H54 (cell line): ENCODE measurements at regions not wholly inside any gene's neighbourhood (a gene's known extent, or its start where the extent isn't known, plus 50 kb on each side); places are given as distances from the start of the nearest gene placed in this dataset.
A peak's percentile ranks its signal among the peaks of the same experiment; 100 is the strongest.
"Not testable (repeated sequence)": the region's sequence is repeated elsewhere in the genome, so short reads cannot be mapped to it uniquely, and the experiment has no call there.

Source experiments
- DNase-seq: peaks from one replicate; pipeline ENCODE4 v3.0.0; 2011; ENCODE audit warnings: low spot score, mixed read lengths; ENCODE audit not compliant: insufficient read length
- FAIRE-seq: peaks from 3 replicates; lab custom pipeline; 2011; peaks lifted over from hg19 to GRCh38; lab: Jason Lieb, UNC
- POLR2A ChIP-seq: IDR thresholded peaks from 2 replicates; pipeline ENCODE4 v1.6.1; 2011; ENCODE audit warnings: low read depth, mild to moderate bottlenecking, low read length

DNA sequence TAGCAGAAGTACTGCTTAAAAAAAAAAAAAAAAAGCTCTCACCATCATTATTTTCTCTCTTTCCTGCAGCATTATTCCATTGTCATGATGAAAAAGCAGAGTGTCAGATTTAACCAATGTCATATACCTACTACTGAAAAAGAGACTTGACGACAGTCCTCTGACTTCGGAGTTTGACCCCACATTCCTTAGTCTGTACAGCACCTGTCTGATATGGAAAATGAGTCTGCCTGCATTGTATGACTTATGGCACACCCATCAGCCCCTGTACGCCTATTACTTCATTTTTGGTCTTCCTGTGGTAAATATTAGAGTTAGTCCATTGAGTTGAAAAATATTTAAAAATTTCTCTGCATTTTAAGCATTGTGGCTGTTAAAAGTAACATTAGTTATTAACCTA lies 54.5 kb upstream of the NOX4 start:
- TF ChIP-seq POLR2A, result no peak
- FAIRE-seq, result no peak

DNA sequence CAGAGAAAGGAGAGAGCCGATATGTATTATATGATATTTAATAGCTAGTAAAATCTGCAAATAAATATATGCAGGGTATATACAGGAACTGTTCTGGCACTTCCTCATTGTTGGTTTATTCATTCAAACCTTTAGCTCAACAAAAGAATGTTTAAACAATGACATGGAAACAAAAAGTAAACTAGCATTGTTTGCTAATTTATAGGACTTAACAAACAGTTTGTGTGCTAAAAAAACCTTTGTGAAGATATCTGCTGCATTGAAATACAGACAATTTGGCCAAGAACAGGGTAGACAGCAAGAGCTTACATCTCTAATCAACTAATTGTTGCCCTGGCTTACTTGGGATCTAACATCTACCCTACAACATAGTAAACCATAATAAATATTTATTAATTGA lies 64.6 kb upstream of the NOX4 start:
- FAIRE-seq, DNase-seq: not testable (repeated sequence)

More for the DNA sequence above, 54.5 kb upstream of the NOX4 start:
- DNase-seq, result no peak

DNA sequence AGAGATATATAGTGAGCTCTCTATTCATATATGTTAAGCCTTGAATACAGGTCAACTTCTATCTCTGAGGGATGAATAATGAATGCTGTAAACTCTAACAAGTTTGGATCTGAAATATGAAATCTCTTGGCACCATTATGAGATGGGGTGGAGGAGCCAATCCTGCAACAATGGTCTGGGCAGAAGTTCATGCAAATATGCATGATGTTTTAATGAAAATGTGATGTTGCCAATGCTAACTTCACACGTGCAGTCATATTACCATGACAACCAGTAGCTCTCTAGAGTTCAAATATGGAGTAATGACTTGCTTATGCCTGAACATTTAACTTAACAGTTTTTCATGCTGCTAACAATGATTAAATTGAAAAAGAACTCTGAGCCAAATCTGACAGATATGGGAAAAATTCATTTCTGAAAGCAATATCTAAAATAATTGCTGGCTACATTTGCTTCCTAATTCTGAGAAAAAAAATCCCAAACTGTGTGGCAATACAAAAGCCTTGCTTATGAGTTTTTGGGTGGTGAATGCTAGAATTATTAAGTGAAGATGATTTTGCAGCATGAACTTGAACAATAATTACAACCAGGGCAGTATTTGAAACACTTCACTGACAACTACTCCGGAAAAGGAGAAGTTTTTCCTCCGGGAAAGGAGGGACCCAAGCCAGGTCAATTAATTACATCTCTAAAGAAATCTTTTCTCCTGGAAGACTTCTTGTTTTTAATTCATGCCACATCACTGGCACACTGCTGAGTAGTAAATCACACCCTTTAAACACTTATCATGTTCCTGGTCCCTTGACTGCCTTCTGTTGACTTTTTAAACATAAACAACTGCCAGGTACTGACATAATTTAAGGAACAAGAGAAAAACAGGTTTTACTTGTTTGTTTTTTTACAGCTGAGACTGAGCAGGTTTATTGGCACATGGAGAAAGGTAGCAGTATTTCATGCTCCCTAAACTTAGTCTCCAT lies 65.8 kb upstream of the NOX4 start:
- not testable (repeated sequence) for FAIRE-seq, DNase-seq

DNA sequence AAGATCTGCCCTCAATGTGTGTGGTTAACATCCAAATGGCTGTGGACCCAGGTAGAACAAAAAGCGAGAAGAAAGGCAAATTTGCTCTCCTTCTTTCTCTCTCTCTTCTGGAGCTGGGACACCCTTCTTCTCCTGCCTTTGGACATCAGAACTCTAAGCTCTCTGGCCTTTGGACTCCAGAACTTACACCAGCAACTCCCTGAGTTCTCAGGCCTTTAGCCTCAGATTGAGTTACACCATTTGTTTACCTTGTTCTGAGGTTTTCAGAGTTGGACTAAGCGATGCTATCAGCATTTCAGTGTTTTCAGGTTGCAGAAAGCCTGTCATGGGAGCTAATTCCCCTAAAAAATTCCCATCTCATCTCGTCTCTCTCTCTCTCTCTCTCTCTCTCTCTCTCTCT lies 69.4 kb upstream of the NOX4 start:
- FAIRE-seq, result not testable (repeated sequence)

DNA sequence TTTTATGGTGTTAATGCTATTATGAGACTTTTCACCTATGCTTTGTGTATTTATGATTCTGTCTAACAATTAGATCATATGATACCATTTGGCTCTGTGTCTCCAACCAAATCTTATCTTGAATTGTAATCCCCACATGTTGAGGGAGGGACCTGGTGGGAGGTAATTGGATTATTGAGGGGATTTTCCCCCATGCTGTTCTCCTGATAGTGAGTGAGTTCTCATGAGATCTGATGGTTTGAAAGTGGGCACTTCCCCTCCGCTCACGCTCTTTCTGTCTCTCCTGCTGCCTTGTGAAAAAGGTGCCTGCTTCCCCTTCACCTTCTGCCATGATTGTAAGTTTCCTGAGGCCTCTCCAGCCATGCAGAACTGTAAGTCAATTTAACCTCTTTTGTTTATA lies 71.6 kb upstream of the NOX4 start:
- DNase-seq, FAIRE-seq: not testable (repeated sequence)

More for the DNA sequence above, 69.4 kb upstream of the NOX4 start:
- DNase-seq, result not testable (repeated sequence)

DNA sequence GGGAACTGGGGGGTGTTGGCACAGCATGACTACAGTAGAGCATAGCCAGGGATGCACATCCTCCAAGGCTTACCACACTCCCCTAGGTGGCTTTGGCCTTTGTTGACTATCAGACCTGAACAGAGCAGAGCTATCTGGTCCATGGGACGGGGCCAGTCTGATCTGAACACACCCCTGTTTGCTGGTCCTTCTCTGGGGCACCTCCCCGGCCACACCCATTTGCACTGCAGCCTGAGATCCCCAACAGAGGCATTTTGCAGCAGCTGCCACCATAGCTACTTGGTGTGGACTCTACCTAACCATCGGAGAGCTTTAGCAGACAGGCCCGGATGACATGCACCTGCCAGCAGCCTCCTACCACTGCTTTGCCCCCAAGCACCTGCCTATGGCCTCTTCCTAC lies 75.8 kb upstream of the NOX4 start:
- FAIRE-seq, result no peak
- TF ChIP-seq POLR2A, result no peak

DNA sequence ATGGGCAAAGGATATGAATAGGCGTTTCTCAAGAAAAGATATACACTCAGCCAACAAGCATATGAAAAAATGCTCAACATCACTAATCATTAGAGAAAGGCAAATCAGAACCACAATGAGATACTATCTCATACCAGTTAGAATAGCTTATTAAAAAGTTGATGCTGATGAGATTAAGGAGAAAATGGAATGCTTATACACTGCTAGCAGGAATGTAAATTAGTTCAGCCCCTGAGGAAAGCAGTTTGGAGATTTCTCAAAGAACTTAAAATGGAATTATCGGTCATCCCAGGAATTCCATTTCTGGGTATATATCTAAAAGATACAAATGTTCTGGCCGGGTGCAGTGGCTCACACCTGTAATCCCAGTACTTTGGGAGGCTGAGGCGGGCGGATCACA lies 78.2 kb upstream of the NOX4 start:
- DNase-seq, FAIRE-seq: not testable (repeated sequence)

More for the DNA sequence above, 75.8 kb upstream of the NOX4 start:
- DNase-seq, result no peak

DNA sequence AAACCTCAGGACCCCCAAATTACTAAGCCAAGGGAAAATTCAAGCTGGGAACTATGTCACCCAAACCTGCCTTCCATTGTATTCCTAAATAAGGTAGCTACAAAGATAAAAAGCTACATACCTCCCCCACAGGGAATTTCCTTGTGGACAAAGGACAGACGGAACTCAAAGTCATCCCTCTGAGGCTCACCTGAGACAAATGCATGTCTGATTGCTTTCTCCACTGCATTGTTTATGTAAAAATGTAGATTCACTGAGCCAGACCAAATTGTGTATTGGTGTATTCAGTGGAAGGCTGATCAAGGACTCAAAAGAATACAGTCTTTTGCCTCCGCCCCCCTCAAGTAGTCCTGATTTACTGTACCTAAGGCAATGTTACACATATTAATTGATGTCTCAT lies 80.5 kb upstream of the NOX4 start:
- not testable (repeated sequence) for FAIRE-seq, DNase-seq

DNA sequence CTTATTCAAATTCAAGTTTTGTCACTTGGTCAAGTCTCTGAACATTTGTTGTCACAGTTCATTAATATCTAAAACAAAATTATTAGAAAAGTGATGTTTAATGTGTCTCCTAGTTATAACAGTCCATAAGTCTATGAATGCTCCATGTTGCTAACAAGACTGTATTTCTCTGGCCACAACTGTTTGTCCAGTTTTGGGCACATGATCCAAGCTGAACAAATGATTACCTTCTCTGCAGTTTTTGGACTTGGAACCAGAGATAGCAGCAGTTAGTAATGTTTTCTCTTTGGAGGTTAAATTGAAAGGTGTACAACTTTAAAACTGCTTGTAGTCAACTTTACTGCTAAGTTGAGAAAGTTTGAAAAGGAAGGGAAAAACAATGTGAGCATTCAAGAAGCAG lies 84.7 kb upstream of the NOX4 start:
- FAIRE-seq, result peak; percentile 81
- not testable (repeated sequence) for DNase-seq

DNA sequence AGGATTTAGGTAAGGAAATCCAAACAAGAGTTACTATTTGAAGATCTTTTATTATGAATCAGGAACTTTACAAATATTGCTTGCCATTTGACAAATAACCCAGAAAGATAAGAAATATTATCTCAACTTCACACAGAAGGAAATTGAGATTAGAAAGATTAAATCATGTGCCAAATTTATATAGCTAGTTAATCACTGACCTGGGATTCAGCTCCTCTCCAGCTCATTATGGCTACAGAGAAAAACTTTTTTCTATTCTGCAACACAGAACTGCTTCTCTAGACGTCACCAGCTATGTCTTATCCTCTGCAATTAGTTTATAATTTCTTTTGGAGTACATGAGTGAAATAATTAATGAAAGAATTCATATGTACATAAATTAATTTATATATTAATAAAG lies 86.3 kb upstream of the NOX4 start:
- not testable (repeated sequence) for DNase-seq, FAIRE-seq

DNA sequence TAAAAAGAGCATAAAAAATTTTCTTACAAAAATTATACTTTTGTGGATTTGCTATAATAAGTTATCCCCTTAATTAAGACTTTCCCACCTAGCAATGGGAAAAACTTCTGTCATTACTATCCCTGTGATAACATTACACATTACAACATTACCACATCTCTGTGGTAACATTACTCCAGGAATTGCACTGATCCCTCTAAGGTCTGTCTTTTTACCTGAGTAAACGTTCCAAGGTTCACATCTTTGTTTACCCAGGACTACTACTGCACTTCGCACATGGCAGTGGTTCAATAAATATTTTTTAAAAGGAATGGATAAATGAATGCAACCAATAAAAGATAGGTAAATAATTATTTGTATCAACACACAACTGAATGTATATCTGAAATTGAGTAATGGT lies 92.4 kb upstream of the NOX4 start:
- no peak for TF ChIP-seq POLR2A
- no peak for DNase-seq
- no peak for FAIRE-seq

DNA sequence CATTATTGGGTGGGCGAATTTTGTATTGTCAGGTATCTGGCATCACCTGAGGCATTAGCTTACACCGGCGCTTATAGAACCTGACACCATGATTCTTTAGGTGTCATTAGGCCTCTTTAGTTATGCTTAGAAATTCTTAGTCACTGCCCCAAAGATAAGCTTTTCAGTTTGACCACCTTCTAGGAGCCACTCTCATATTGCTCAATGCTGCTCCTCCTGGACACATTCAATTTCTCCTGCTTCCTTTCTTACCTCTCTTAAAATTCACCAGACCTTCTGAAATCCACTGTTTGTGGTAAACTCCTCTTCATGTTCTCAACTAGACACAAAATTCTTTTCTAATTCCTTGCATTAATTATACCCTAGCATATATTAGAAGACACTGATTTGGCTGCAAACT lies 93.9 kb upstream of the NOX4 start:
- not testable (repeated sequence) for FAIRE-seq

DNA sequence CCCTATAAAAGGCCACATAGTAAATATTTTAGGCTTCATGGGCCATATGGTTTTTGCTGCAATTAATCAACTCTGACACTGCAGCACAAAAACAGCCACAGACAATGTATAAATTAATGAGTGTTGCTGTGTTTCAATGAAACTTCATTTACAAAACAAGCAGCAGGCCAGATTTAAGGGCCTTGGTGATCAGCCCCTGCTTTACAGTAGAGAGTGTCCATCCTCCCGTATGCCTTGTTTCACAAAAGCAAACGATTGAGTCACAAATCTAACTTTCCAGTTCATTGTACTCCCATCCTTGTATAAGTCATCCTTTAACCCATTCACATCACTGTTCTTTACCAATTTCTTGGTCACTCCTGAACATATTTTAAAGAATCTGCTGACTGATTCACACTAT lies 94.3 kb upstream of the NOX4 start:
- FAIRE-seq, DNase-seq: not testable (repeated sequence)

More for the DNA sequence above, 93.9 kb upstream of the NOX4 start:
- DNase-seq, result not testable (repeated sequence)

DNA sequence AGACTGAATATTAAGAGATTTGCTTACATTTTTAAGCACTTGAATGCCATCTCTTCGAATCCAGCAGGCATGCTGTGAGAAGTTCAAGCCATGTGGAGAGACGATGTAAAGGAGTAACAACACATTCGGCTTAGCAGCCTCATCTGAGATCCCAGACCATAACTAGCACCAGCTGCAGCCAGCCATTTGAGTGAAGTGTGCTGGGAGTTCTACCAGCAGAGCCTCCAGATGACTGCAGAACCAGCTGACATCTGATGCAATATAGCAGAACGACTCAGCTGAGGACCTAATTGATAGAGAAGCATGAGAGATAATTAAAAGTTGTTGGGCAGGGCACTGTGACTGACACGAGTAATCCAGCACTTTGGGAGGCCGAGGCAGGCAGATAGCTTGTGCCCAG lies 98.2 kb upstream of the NOX4 start:
- FAIRE-seq, DNase-seq: not testable (repeated sequence)

DNA sequence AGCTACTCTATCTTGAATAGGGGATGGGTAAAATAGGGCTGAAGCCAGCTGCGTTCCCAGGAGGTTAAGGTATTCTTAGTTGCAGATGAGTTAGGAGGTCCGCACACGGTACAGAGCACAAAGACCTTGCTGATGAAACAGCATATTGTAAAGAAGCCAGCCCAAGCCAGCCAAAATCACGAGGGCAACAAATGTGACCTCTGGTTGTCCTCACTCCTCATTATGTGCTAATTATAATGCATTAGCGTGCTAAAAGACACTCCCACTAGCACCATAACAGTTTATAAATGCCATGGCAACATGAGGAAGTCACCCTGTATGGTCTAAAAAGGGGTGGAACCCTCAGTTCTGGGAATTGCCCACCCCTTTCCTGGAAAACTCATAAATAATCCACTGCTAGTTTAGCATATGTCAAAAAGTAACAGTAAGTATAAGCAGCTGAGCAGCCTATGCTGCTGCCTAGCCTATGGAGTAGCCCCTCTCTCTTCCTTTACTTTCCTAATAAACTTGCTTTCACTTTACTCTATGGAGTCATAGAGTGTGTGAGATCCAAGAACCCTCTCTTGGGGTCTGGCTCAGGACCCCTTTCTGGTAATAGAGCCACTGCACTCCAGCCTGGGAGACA lies 98.9 kb upstream of the NOX4 start:
- not testable (repeated sequence) for FAIRE-seq, DNase-seq

DNA sequence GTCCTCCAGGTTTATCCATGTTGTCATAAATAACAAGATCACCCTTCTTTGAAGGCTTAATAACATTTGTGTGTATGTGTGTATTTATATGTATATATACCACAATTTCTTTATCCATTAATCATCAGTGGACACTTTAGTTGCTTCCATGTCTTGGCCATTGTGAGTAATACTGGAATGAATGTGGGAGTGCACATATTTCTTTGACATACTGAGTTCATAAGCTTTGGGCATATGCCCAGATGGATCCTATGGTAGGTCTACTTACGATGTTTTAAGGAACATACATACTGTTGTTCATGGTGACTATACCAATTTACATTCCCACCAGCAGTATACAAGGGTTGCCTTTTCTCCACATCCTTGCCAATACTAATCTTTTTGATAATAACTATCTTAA lies 108.8 kb upstream of the TRIM77 start:
- not testable (repeated sequence) for DNase-seq
- FAIRE-seq, result peak; percentile 38
